NCI-H2029 (cell line): ENCODE measurements at regions not wholly inside any gene's neighbourhood (a gene's known extent, or its start where the extent isn't known, plus 50 kb on each side); places are given as distances from the start of the nearest gene placed in this dataset.
A peak's percentile ranks its signal among the peaks of the same experiment; 100 is the strongest.

ENCODE experiments used
- DNase-seq: peaks from one replicate; lab custom pipeline; 2025; lab: John Stamatoyannopoulos, UW

GRCh38 chr18:40440088-40440487 is 1514.9 kb upstream of the PIK3C3 start:
- DNase-seq, result no peak

GRCh38 chr18:40437517-40437916 is 1517.5 kb upstream of the PIK3C3 start:
- no peak for DNase-seq

- DNase-seq, result no peak
Observed at GRCh38 chr18:40431071-40431985, 1523.7 kb upstream of the PIK3C3 start.

GRCh38 chr18:40423291-40423690 is 1531.7 kb upstream of the PIK3C3 start:
- no peak for DNase-seq

GRCh38 chr18:40420675-40421074 is 1534.4 kb upstream of the PIK3C3 start:
- no peak for DNase-seq

- no peak for DNase-seq
Observed at GRCh38 chr18:40417501-40417900, 1537.5 kb upstream of the PIK3C3 start.

- DNase-seq, result no peak
Observed at GRCh38 chr18:40415821-40416220, 1539.2 kb upstream of the PIK3C3 start.

- DNase-seq, result no peak
Observed at GRCh38 chr18:40415176-40415791, 1539.8 kb upstream of the PIK3C3 start.

- DNase-seq, result peak; percentile 20
Observed at GRCh38 chr18:40414155-40414754, 1540.8 kb upstream of the PIK3C3 start.

- DNase-seq, result peak; percentile 37
Observed at GRCh38 chr18:40413160-40413559, 1541.9 kb upstream of the PIK3C3 start.

- DNase-seq, result no peak
Observed at GRCh38 chr18:40412410-40412809, 1542.6 kb upstream of the PIK3C3 start.

- no peak for DNase-seq
Observed at GRCh38 chr18:40407909-40408308, 1547.1 kb upstream of the PIK3C3 start.

GRCh38 chr18:40404284-40404683 is 1550.8 kb upstream of the PIK3C3 start:
- DNase-seq, result no peak

GRCh38 chr18:40402052-40402451 is 1553.0 kb upstream of the PIK3C3 start:
- DNase-seq, result no peak

- DNase-seq, result no peak
Observed at GRCh38 chr18:40388121-40388520, 1566.9 kb upstream of the PIK3C3 start.

GRCh38 chr18:40387130-40387787 is 1567.8 kb upstream of the PIK3C3 start:
- DNase-seq, result no peak

GRCh38 chr18:40382197-40382596 is 1572.8 kb upstream of the PIK3C3 start:
- DNase-seq, result no peak

GRCh38 chr18:40380686-40381439 is 1574.2 kb upstream of the PIK3C3 start:
- no peak for DNase-seq

- no peak for DNase-seq
Observed at GRCh38 chr18:40375837-40376236, 1579.2 kb upstream of the PIK3C3 start.

- no peak for DNase-seq
Observed at GRCh38 chr18:40371673-40372072, 1583.4 kb upstream of the PIK3C3 start.

GRCh38 chr18:40367576-40367975 is 1587.5 kb upstream of the PIK3C3 start:
- DNase-seq, result no peak

GRCh38 chr18:40366521-40366920 is 1588.5 kb upstream of the PIK3C3 start:
- DNase-seq, result no peak
